H9 (cell line): ENCODE measurements at regions not wholly inside any gene's neighbourhood (a gene's known extent, or its start where the extent isn't known, plus 50 kb on each side); places are given as distances from the start of the nearest gene placed in this dataset.

Source experiments
- DNase-seq: peaks from one replicate; pipeline ENCODE4 v3.0.0-alpha.2; 2017
- H2AFZ ChIP-seq: one replicate; pipeline ENCODE4 v1.6.1; 2013; ENCODE audit warnings: mild to moderate bottlenecking, low read length, control low read depth, moderate library complexity
- H2AK5ac ChIP-seq: 2 replicates; pipeline ENCODE4 v1.6.1; 2013; ENCODE audit warnings: low read length, control low read depth, mixed read lengths; ENCODE audit not compliant: insufficient read length
- H2BK120ac ChIP-seq: one replicate; pipeline ENCODE4 v1.6.1; 2013; ENCODE audit warnings: low read depth, mild to moderate bottlenecking, low read length, control low read depth, inconsistent platforms; ENCODE audit not compliant: poor library complexity, severe bottlenecking
- H2BK12ac ChIP-seq: 2 replicates; pipeline ENCODE4 v1.6.1; 2013; ENCODE audit warnings: low read length, control low read depth, mixed read lengths, low read depth; ENCODE audit not compliant: insufficient read length
- H2BK15ac ChIP-seq: 2 replicates; pipeline ENCODE4 v1.6.1; 2013; ENCODE audit warnings: low read depth, low read length, control low read depth
- H2BK20ac ChIP-seq: one replicate; pipeline ENCODE4 v1.6.1; 2013; ENCODE audit warnings: low read depth, mild to moderate bottlenecking, low read length, control low read depth, inconsistent platforms; ENCODE audit not compliant: poor library complexity, severe bottlenecking
- H2BK5ac ChIP-seq: 2 replicates; pipeline ENCODE4 v1.6.1; 2013; ENCODE audit warnings: low read length, control low read depth, mixed read lengths; ENCODE audit not compliant: insufficient read length
- H3K14ac ChIP-seq: 2 replicates; pipeline ENCODE4 v1.6.1; 2013; ENCODE audit warnings: low read length, control low read depth; ENCODE audit not compliant: insufficient read depth
- H3K18ac ChIP-seq: 2 replicates; pipeline ENCODE4 v1.6.1; 2013; ENCODE audit warnings: low read depth, mild to moderate bottlenecking, mixed read lengths, low read length, control low read depth; ENCODE audit not compliant: insufficient read length
- H3K23ac ChIP-seq: 2 replicates; pipeline ENCODE4 v1.6.1; 2013; ENCODE audit warnings: low read length, control low read depth, mixed read lengths, low read depth; ENCODE audit not compliant: insufficient read length
- H3K23me2 ChIP-seq: 2 replicates; pipeline ENCODE4 v1.6.1; 2013; ENCODE audit warnings: low read depth, mild to moderate bottlenecking, mixed read lengths, low read length, control low read depth; ENCODE audit not compliant: insufficient read length, poor library complexity, severe bottlenecking
- H3K27ac ChIP-seq: 2 replicates; pipeline ENCODE4 v1.5.1; 2013; ENCODE audit warnings: low read length, control low read depth, mixed read lengths, low read depth; ENCODE audit not compliant: insufficient read length
- H3K27me3 ChIP-seq: 2 replicates; pipeline ENCODE4 v1.6.1; 2013; ENCODE audit warnings: low read length, control low read depth, inconsistent platforms; ENCODE audit not compliant: insufficient read depth
- H3K4ac ChIP-seq: 2 replicates; pipeline ENCODE4 v1.6.1; 2013; ENCODE audit warnings: low read depth, mild to moderate bottlenecking, control low read depth, inconsistent platforms, low read length, moderate library complexity
- H3K4me1 ChIP-seq: 2 replicates; pipeline ENCODE4 v1.6.1; 2013; ENCODE audit warnings: low read length, control low read depth, inconsistent platforms; ENCODE audit not compliant: insufficient read depth
- H3K4me2 ChIP-seq: 2 replicates; pipeline ENCODE4 v1.6.1; 2013; ENCODE audit warnings: low read length, control low read depth, mixed read lengths; ENCODE audit not compliant: insufficient read length, insufficient read depth
- H3K56ac ChIP-seq: 2 replicates; pipeline ENCODE4 v1.6.1; 2013; ENCODE audit warnings: low read depth, mild to moderate bottlenecking, mixed read lengths, low read length, control low read depth; ENCODE audit not compliant: insufficient read length
- H3K79me1 ChIP-seq: 2 replicates; pipeline ENCODE4 v1.6.1; 2013; ENCODE audit warnings: low read depth, mild to moderate bottlenecking, moderate library complexity, low read length, control low read depth, inconsistent platforms; ENCODE audit not compliant: insufficient read depth, poor library complexity, severe bottlenecking
- H3K79me2 ChIP-seq: 2 replicates; pipeline ENCODE4 v1.6.1; 2013; ENCODE audit warnings: low read length, control low read depth, inconsistent platforms; ENCODE audit not compliant: insufficient read depth
- H3K9ac ChIP-seq: 2 replicates; pipeline ENCODE4 v1.6.1; 2013; ENCODE audit warnings: low read length, control low read depth, mixed read lengths; ENCODE audit not compliant: insufficient read length; ENCODE audit errors: extremely low read depth
- H3K9me3 ChIP-seq: one replicate; pipeline ENCODE4 v1.6.1; 2013; ENCODE audit warnings: low read depth, low read length, inconsistent platforms; ENCODE audit not compliant: control insufficient read depth
- H3T11ph ChIP-seq: one replicate; pipeline ENCODE4 v1.6.1; 2013; ENCODE audit warnings: mild to moderate bottlenecking, low read length, control low read depth, inconsistent platforms
- H4K20me1 ChIP-seq: one replicate; pipeline ENCODE4 v1.6.1; 2013; ENCODE audit not compliant: control insufficient read depth, insufficient read length, insufficient read depth
- H4K5ac ChIP-seq: 2 replicates; pipeline ENCODE4 v1.6.1; 2013; ENCODE audit warnings: low read depth, mild to moderate bottlenecking, mixed read lengths, low read length, control low read depth; ENCODE audit not compliant: insufficient read length
- H4K8ac ChIP-seq: replicated peaks from 2 replicates; pipeline ENCODE4 v1.6.1; 2013; ENCODE audit warnings: low read length, control low read depth, mixed read lengths, low read depth; ENCODE audit not compliant: insufficient read length
- H4K91ac ChIP-seq: 2 replicates; pipeline ENCODE4 v1.6.1; 2013; ENCODE audit warnings: low read depth, mild to moderate bottlenecking, moderate library complexity, mixed read lengths, low read length, control low read depth; ENCODE audit not compliant: insufficient read length
- H3K27ac Mint-ChIP-seq, 3 experiments: 2 replicates in 2 of 3; 3 replicates in 1 of 3; pipeline ENCODE4 v1.8.0; 2020 to 2021; ENCODE audit warnings: mixed read lengths in 3 of 3, mild to moderate bottlenecking in 1 of 3, moderate library complexity in 1 of 3
- H3K27me3 Mint-ChIP-seq: 2 replicates; pipeline ENCODE4 v1.8.0; 2021; ENCODE audit warnings: low read depth, mild to moderate bottlenecking, moderate library complexity, mixed read lengths
- H3K36me3 Mint-ChIP-seq, 3 experiments: 2 replicates in 2 of 3; 3 replicates in 1 of 3; pipeline ENCODE4 v1.8.0; 2020 to 2021; ENCODE audit warnings: low read depth in 3 of 3, mixed read lengths in 3 of 3; ENCODE audit not compliant: insufficient read depth in 1 of 3
- H3K4me1 Mint-ChIP-seq, 2 experiments: 2 replicates each; pipeline ENCODE4 v1.8.0; 2020; ENCODE audit warnings: mixed read lengths in 2 of 2
- H3K4me3 Mint-ChIP-seq, 2 experiments: 2 replicates in 1 of 2; 3 replicates in 1 of 2; pipeline ENCODE4 v1.8.0; 2020 to 2021; ENCODE audit warnings: mild to moderate bottlenecking in 2 of 2, mixed read lengths in 2 of 2, moderate library complexity in 1 of 2
- H3K9me3 Mint-ChIP-seq, 2 experiments: 2 replicates in 1 of 2; 3 replicates in 1 of 2; pipeline ENCODE4 v1.8.0; 2020; ENCODE audit warnings: mild to moderate bottlenecking in 2 of 2, mixed read lengths in 2 of 2, moderate library complexity in 1 of 2
- WGBS: extraction: QIAGEN DNeasy Blood & Tissue Kit; methylation state at CpG from one replicate; pipeline ENCODE4 v1.1.7; 2013; ENCODE audit warnings: missing lambda C conversion rate, low lambda C conversion rate, mixed read lengths; ENCODE audit not compliant: insufficient read length; ENCODE audit errors: extremely low coverage; 5-methylcytosine and 5-hydroxymethylcytosine counted together
- TF ChIP-seq, protein P1 (sequence below): fragments of 200-600 bp; sonication (generic); conservative IDR thresholded peaks from 3 replicates; pipeline ENCODE4 v1.8.0; 2021; ENCODE audit warnings: antibody characterized with exemption, mild to moderate bottlenecking

DNA sequence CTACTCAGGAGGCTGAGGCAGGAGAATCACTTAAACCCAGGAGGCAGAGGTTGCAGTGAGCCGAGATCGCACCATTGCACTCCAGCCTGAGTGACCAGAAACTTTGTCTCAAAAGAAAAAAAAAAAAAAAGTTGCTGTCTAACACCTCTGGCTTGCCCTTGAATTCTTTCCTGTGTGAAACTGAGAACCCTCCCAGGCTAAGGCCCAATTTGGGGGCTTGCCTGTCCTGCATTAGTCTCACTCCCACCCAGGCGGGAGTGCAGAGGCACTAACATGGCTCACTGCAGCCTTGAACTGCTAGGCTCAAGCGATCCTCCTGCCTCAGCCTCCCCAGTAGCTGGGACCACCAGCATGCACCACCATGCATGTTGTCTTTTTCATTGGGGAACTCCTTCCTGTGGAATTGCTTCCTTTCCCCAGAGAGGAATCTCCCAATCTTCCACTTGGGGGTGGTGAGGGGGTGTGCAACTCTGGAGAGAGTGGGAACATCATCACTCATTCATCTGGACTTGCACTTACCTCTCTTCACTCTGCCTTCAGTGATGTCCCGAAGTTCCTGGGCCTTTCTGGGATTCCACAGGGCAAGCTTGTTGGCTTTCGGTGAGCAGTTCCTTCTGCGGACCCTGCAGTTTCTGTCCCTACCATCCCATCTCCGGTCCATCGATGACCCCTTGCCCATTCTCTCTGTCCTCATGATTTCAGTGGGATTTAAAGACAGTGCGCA is 62.1 kb upstream of the CREB3L1 start:
- Histone ChIP-seq H4K5ac (no peak overlapping the region), H4K91ac (no peak overlapping the region), H3K27me3 (no peaks in the 10 kb centered on the region), H2BK120ac (no peak overlapping the region), H3K4me1 (no peaks in the 10 kb centered on the region), H2BK12ac (no peak overlapping the region), H3T11ph (no peak overlapping the region), H4K20me1 (no peaks in the 10 kb centered on the region), H2AK5ac (no peak overlapping the region), H3K27ac (no peak overlapping the region), H3K18ac (no peak overlapping the region), H3K4me2 (no peak overlapping the region), H3K79me1 (no peaks in the 10 kb centered on the region), H3K4ac (no peak overlapping the region), H2BK20ac (no peak overlapping the region), H3K23me2 (no peaks in the 10 kb centered on the region), H3K9ac (no peak overlapping the region), H2AFZ (no peak overlapping the region), H3K14ac (no peak overlapping the region), H4K8ac (no peak overlapping the region), H3K79me2 (no peaks in the 10 kb centered on the region), H3K23ac (no peak overlapping the region), H3K9me3 (no peaks in the 10 kb centered on the region), H3K56ac (no peak overlapping the region), H2BK5ac (no peak overlapping the region), H2BK15ac (no peak overlapping the region; the same call in 1 of the 2 replicates)
- Mint-ChIP-seq H3K27me3 (no peaks in the 10 kb centered on the region; the same call in 1 of the 2 replicates), H3K27ac (no peak overlapping the region), H3K9me3 (no peaks in the 10 kb centered on the region; a peak in 1 of 5 replicates), H3K36me3 (no peaks in the 10 kb centered on the region), H3K4me3 (no peak overlapping the region), H3K4me1 (no peaks in the 10 kb centered on the region)
- WGBS = no CpG with 5 or more reads among the region's 10 CpGs
- no peak for DNase-seq
- TF ChIP-seq, protein P1, sequence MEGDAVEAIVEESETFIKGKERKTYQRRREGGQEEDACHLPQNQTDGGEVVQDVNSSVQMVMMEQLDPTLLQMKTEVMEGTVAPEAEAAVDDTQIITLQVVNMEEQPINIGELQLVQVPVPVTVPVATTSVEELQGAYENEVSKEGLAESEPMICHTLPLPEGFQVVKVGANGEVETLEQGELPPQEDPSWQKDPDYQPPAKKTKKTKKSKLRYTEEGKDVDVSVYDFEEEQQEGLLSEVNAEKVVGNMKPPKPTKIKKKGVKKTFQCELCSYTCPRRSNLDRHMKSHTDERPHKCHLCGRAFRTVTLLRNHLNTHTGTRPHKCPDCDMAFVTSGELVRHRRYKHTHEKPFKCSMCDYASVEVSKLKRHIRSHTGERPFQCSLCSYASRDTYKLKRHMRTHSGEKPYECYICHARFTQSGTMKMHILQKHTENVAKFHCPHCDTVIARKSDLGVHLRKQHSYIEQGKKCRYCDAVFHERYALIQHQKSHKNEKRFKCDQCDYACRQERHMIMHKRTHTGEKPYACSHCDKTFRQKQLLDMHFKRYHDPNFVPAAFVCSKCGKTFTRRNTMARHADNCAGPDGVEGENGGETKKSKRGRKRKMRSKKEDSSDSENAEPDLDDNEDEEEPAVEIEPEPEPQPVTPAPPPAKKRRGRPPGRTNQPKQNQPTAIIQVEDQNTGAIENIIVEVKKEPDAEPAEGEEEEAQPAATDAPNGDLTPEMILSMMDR = no peak
